ENCODE measurements at regions not wholly inside any gene's neighbourhood (a gene's known extent, or its start where the extent isn't known, plus 50 kb on each side); places are given as distances from the start of the nearest gene placed in this dataset.
"Not testable (repeated sequence)": the region's sequence is repeated elsewhere in the genome, so short reads cannot be mapped to it uniquely, and the experiment has no call there.

- no peak for DNase-seq (ENCODE audit: low read depth in 2 of 2)
These were observed 105.2 kb upstream of the BMP2 start for GRCh38 chr20:6662309-6662708.

- DNase-seq (ENCODE audit: low read depth in 2 of 2): no peak
These were observed 107.0 kb upstream of the BMP2 start for GRCh38 chr20:6660441-6660840.

- DNase-seq (ENCODE audit: low read depth in 2 of 2): not testable (repeated sequence)
These were observed 108.6 kb upstream of the BMP2 start for GRCh38 chr20:6658909-6659308.

GRCh38 chr20:6657904-6658303, 109.6 kb upstream of the BMP2 start:
- DNase-seq (ENCODE audit: low read depth in 2 of 2): no peak

- no peak for DNase-seq (ENCODE audit: low read depth in 2 of 2)
These were observed 110.4 kb upstream of the BMP2 start for GRCh38 chr20:6657111-6657510.

- DNase-seq (ENCODE audit: low read depth in 2 of 2): no peak
These were observed 112.8 kb upstream of the BMP2 start for GRCh38 chr20:6654513-6655252.

- DNase-seq (ENCODE audit: low read depth in 2 of 2): no peak
These were observed 115.9 kb upstream of the BMP2 start for GRCh38 chr20:6651561-6651960.

GRCh38 chr20:6651016-6651415, 116.5 kb upstream of the BMP2 start:
- DNase-seq (ENCODE audit: low read depth in 2 of 2): no peak

- no peak for DNase-seq (ENCODE audit: low read depth in 2 of 2)
These were observed 121.4 kb upstream of the BMP2 start for GRCh38 chr20:6646021-6646636.

GRCh38 chr20:6644813-6645628, 122.5 kb upstream of the BMP2 start:
- DNase-seq (ENCODE audit: low read depth in 2 of 2): no peak

- DNase-seq (ENCODE audit: low read depth in 2 of 2): no peak
These were observed 126.5 kb upstream of the BMP2 start for GRCh38 chr20:6641012-6641411.

GRCh38 chr20:6637160-6637579, 130.3 kb upstream of the BMP2 start:
- no peak for DNase-seq (ENCODE audit: low read depth in 2 of 2)

GRCh38 chr20:6636209-6637159, 131.0 kb upstream of the BMP2 start:
- DNase-seq (ENCODE audit: low read depth in 2 of 2): peak in 1 of 2 experiments; percentile 20

- no peak for DNase-seq (ENCODE audit: low read depth in 2 of 2)
These were observed 132.3 kb upstream of the BMP2 start for GRCh38 chr20:6635034-6635736.

- DNase-seq (ENCODE audit: low read depth in 2 of 2): no peak
These were observed 135.3 kb upstream of the BMP2 start for GRCh38 chr20:6632187-6632586.

- no peak for DNase-seq (ENCODE audit: low read depth in 2 of 2)
These were observed 137.0 kb upstream of the BMP2 start for GRCh38 chr20:6630514-6630913.

GRCh38 chr20:6629564-6629963, 137.9 kb upstream of the BMP2 start:
- no peak for DNase-seq (ENCODE audit: low read depth in 2 of 2)

- DNase-seq (ENCODE audit: low read depth in 2 of 2): no peak
These were observed 140.7 kb upstream of the BMP2 start for GRCh38 chr20:6626805-6627204.

GRCh38 chr20:6623989-6624388, 143.5 kb upstream of the BMP2 start:
- no peak for DNase-seq (ENCODE audit: low read depth in 2 of 2)

GRCh38 chr20:6622041-6622440, 145.4 kb upstream of the BMP2 start:
- DNase-seq (ENCODE audit: low read depth in 2 of 2): no peak

GRCh38 chr20:6618051-6618450, 149.4 kb upstream of the BMP2 start:
- no peak for DNase-seq (ENCODE audit: low read depth in 2 of 2)
